Effector memory CD8-positive, alpha-beta T cell (primary cell): ENCODE measurements at regions not wholly inside any gene's neighbourhood (a gene's known extent, or its start where the extent isn't known, plus 50 kb on each side); places are given as distances from the start of the nearest gene placed in this dataset.

Experiments used
- ATAC-seq: fragments of 150-1000 bp; cut with Tn5 transposase; replicated peaks from 2 replicates; pipeline ENCODE4 v1.10.0; 2021; ENCODE audit warnings: mild to moderate bottlenecking, moderate library complexity
- DNase-seq, 3 experiments: peaks; one replicate each; pipeline ENCODE4 v3.0.0; 2021
- H3K27ac Mint-ChIP-seq, 2 donors: one replicate each; pipeline ENCODE4 v1.8.0; 2022; ENCODE audit warnings: mild to moderate bottlenecking in 2 of 2, mixed read lengths in 2 of 2, moderate library complexity in 2 of 2
- H3K27me3 Mint-ChIP-seq, 2 donors: one replicate each; pipeline ENCODE4 v1.8.0; 2022; ENCODE audit warnings: mixed read lengths in 2 of 2
- H3K36me3 Mint-ChIP-seq: one replicate; pipeline ENCODE4 v1.8.0; 2022; ENCODE audit warnings: mild to moderate bottlenecking, moderate library complexity, mixed read lengths; ENCODE audit not compliant: insufficient read depth
- H3K4me1 Mint-ChIP-seq, 2 donors: one replicate each; pipeline ENCODE4 v1.8.0; 2022; ENCODE audit warnings: low read depth in 2 of 2, mixed read lengths in 2 of 2
- H3K4me3 Mint-ChIP-seq, 2 donors: one replicate each; pipeline ENCODE4 v1.8.0; 2022; ENCODE audit warnings: mild to moderate bottlenecking in 2 of 2, mixed read lengths in 2 of 2, moderate library complexity in 2 of 2
- H3K9me3 Mint-ChIP-seq, 2 donors: one replicate each; pipeline ENCODE4 v1.8.0; 2022; ENCODE audit warnings: mixed read lengths in 2 of 2

DNA sequence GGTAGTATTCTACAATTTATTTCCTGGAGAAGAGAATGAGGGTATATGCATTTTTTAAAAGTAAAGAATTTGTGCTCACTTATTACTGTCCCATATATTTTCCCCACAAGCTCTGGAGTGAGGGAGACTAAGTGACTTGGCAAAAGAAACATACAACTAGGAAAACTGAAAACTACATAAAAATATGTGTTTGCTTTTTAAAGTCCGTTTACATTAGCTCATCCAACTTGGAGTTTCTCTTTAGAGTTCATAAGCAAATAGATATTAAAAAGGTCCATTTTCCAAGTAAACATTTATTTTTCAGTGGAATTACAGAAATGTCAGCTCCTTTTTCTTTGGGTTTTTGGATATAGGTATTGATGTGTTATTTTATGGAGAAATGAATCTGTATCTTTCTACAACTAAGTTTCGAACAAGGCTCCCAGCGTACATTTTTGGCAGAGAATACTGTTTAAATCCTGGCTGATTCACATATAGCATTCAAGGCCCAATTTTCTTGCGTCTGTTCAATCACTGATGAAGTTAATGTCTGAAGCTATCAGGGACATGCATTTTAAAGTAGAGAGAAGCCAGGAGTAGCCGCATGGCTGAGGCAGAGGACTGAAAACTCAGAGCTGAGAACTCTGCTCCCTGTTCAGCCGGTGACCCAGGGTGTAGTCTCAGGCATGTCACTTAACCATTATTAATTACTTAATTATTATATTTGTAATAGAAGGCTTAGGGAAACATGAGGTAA is 729.4 kb downstream of the EFNB2 start:
- H3K36me3 Mint-ChIP-seq = no peaks in the 10 kb centered on the region
- no peak overlapping the region for H3K27ac Mint-ChIP-seq
- no peaks in the 10 kb centered on the region for H3K4me1 Mint-ChIP-seq
- DNase-seq (no peak), ATAC-seq (no peak)
- H3K4me3 Mint-ChIP-seq = no peak overlapping the region
- H3K9me3 Mint-ChIP-seq = peaks cover 3 to 8% of the 10 kb centered on the region in 2 donors
- no peaks in the 10 kb centered on the region for H3K27me3 Mint-ChIP-seq

- no peaks in the 10 kb centered on the region for H3K4me1 Mint-ChIP-seq
- ATAC-seq = no peak
- H3K27me3 Mint-ChIP-seq = no peaks in the 10 kb centered on the region
- DNase-seq = no peak
- no peaks in the 10 kb centered on the region for H3K36me3 Mint-ChIP-seq
- no peak overlapping the region for H3K27ac Mint-ChIP-seq
- peaks cover 0 to 8% of the 10 kb centered on the region in 2 donors for H3K9me3 Mint-ChIP-seq
- no peak overlapping the region for H3K4me3 Mint-ChIP-seq
Measured at GRCh38 chr13:105804561-105805190, 730.8 kb downstream of the EFNB2 start.

- Mint-ChIP-seq H3K36me3 (no peaks in the 10 kb centered on the region), H3K4me3 (no peak overlapping the region), H3K27ac (no peak overlapping the region), H3K9me3 (no peaks in the 10 kb centered on the region), H3K27me3 (no peaks in the 10 kb centered on the region), H3K4me1 (no peaks in the 10 kb centered on the region)
- DNase-seq = no peak
- no peak for ATAC-seq
Measured at GRCh38 chr13:105799155-105799554, 736.3 kb downstream of the EFNB2 start.

GRCh38 chr13:105798541-105798940 is 736.9 kb downstream of the EFNB2 start:
- Mint-ChIP-seq H3K27ac (no peak overlapping the region), H3K36me3 (no peaks in the 10 kb centered on the region), H3K4me3 (no peak overlapping the region), H3K4me1 (no peaks in the 10 kb centered on the region), H3K27me3 (no peaks in the 10 kb centered on the region), H3K9me3 (peaks cover 2 to 5% of the 10 kb centered on the region in 2 donors)
- no peak for DNase-seq
- ATAC-seq = no peak

DNA sequence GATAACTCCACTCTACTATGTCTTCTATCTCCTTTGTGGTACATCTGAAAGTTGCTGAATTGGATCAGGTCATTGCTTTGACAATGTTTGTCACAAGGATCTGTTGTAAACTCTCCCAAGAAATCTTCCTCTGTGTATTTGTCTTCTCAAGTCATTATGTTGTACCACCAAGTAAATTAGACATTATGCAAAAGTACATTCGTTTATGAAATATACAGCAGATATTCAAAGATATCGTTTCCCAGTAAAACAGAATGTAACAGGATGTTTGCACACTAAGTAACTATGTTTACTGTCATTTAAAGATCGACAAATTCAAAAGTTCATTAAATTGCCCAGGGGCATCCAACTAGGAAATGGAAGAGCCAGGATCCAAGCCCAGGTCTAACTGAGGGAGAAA is 739.4 kb downstream of the EFNB2 start:
- Mint-ChIP-seq H3K27me3 (no peaks in the 10 kb centered on the region), H3K36me3 (no peaks in the 10 kb centered on the region), H3K4me3 (no peak overlapping the region), H3K27ac (no peak overlapping the region), H3K4me1 (no peaks in the 10 kb centered on the region), H3K9me3 (peaks cover 2 to 10% of the 10 kb centered on the region in 2 donors)
- ATAC-seq (no peak), DNase-seq (no peak)

GRCh38 chr13:105790923-105791322 is 744.5 kb downstream of the EFNB2 start:
- no peak overlapping the region for H3K4me3 Mint-ChIP-seq
- ATAC-seq (no peak), DNase-seq (no peak)
- no peaks in the 10 kb centered on the region for H3K4me1 Mint-ChIP-seq
- H3K27ac Mint-ChIP-seq = no peak overlapping the region
- no peaks in the 10 kb centered on the region for H3K36me3 Mint-ChIP-seq
- H3K27me3 Mint-ChIP-seq = no peaks in the 10 kb centered on the region
- peaks cover 5 to 20% of the 10 kb centered on the region in 2 donors for H3K9me3 Mint-ChIP-seq

DNA sequence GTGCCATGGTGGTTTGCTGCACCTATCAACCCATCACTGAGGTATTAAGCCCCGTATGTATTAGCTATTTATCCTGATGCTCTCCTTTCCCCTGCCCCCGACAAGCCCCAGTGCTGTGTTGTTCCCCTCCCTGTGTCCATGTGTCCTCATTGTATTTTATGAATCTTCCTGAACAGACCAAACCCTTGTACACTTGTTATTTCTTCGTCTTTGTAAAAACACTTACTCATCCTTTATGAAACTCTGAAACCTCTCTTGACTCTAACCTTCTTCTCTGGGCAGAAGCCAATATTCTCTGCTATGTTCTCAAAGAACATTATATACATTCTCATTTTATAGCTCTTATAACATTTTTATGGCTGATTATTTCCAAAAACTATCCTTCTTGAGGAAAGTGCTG is 746.9 kb downstream of the EFNB2 start:
- ATAC-seq = no peak

DNA sequence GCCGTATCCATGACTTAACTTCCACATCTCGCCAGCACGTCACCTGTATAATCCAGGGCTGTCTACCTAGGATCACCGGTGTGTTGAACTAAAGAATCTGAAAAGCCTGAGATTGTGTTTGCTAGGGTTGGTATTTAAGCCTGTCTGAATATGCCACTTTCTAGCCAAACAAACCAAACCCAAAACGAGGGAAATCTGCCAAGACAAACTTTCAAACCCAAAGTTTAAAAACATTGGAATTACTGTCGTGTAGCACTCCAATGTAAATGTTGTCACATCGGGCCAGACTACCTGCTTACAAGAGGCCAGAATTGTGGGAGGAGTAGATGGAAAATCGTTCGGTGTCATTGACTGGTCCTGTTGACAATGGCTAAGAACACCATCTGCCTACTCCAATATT is 747.8 kb downstream of the EFNB2 start:
- Mint-ChIP-seq H3K4me3 (no peak overlapping the region), H3K4me1 (no peaks in the 10 kb centered on the region), H3K27me3 (no peaks in the 10 kb centered on the region), H3K9me3 (peaks cover 2 to 10% of the 10 kb centered on the region in 2 donors), H3K36me3 (no peaks in the 10 kb centered on the region), H3K27ac (no peak overlapping the region)
- no peak for ATAC-seq
- DNase-seq = no peak

More for the DNA sequence above, 746.9 kb downstream of the EFNB2 start:
- Mint-ChIP-seq H3K27me3 (no peaks in the 10 kb centered on the region), H3K4me1 (no peaks in the 10 kb centered on the region), H3K27ac (no peak overlapping the region), H3K9me3 (peaks cover 2 to 15% of the 10 kb centered on the region in 2 donors), H3K36me3 (no peaks in the 10 kb centered on the region), H3K4me3 (no peak overlapping the region)
- no peak for DNase-seq

GRCh38 chr13:105785436-105785835 is 750.0 kb downstream of the EFNB2 start:
- DNase-seq (no peak), ATAC-seq (no peak)
- H3K27me3 Mint-ChIP-seq = no peaks in the 10 kb centered on the region
- peaks cover 5 to 18% of the 10 kb centered on the region in 2 donors for H3K9me3 Mint-ChIP-seq
- no peak overlapping the region for H3K4me3 Mint-ChIP-seq
- H3K36me3 Mint-ChIP-seq = no peaks in the 10 kb centered on the region
- no peaks in the 10 kb centered on the region for H3K4me1 Mint-ChIP-seq
- H3K27ac Mint-ChIP-seq = no peak overlapping the region

DNA sequence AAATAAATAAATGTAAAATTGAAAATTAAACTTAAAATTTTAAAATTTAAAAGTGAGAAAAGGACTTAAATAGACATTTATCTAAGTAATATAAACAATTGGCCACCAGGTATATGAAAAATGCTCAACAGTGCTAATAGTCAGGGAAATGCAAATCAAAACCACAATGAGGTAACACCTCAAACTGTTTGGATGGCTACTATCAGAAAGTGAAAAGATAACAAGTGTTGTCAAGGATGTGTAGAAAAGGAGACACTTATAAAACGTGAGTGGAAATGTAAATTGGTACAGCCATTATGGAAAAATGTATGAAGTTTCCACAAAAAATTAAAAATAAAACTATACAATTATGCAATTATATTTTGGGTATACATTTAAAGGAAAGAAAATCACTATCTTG is 752.2 kb downstream of the EFNB2 start:
- no peak for DNase-seq
- Mint-ChIP-seq H3K27ac (no peak overlapping the region), H3K36me3 (no peaks in the 10 kb centered on the region), H3K4me1 (no peaks in the 10 kb centered on the region), H3K27me3 (no peaks in the 10 kb centered on the region), H3K9me3 (peaks cover 3 to 12% of the 10 kb centered on the region in 2 donors), H3K4me3 (no peak overlapping the region)
- no peak for ATAC-seq

DNA sequence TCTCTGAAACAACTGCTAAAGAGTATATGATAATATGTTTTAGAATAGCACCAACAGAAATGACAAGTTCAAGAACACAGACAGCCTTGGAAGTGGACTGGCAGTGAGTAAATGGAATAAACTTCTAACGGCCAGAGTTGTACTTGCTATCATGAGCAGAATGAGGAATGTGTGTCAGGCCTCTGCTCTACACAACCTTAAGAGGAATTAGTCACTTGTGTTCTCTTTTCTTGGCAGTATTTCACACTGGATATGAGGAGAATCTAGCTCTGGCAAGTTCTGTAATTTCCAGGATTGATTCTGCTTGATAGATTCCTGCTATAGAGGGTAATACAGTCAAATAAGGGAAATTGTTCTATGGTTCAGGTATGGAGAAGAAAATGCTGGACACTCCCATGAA is 757.3 kb downstream of the EFNB2 start:
- no peak for ATAC-seq

GRCh38 chr13:105774739-105775460 is 760.6 kb downstream of the EFNB2 start:
- H3K27ac Mint-ChIP-seq = no peak overlapping the region
- H3K36me3 Mint-ChIP-seq = no peaks in the 10 kb centered on the region
- peaks cover 0 to 3% of the 10 kb centered on the region in 2 donors for H3K9me3 Mint-ChIP-seq
- no peak overlapping the region for H3K4me3 Mint-ChIP-seq
- no peaks in the 10 kb centered on the region for H3K27me3 Mint-ChIP-seq
- ATAC-seq (no peak), DNase-seq (no peak)
- H3K4me1 Mint-ChIP-seq = no peaks in the 10 kb centered on the region

More for the DNA sequence above, 757.3 kb downstream of the EFNB2 start:
- Mint-ChIP-seq H3K4me3 (no peak overlapping the region), H3K27me3 (no peaks in the 10 kb centered on the region), H3K9me3 (peaks cover 5 to 8% of the 10 kb centered on the region in 2 donors), H3K27ac (no peak overlapping the region), H3K36me3 (no peaks in the 10 kb centered on the region), H3K4me1 (no peaks in the 10 kb centered on the region)
- DNase-seq = no peak

GRCh38 chr13:105773863-105774538 is 761.5 kb downstream of the EFNB2 start:
- no peak for DNase-seq
- H3K9me3 Mint-ChIP-seq = peaks cover 0 to 3% of the 10 kb centered on the region in 2 donors

More at GRCh38 chr13:105773863-105774538, 761.5 kb downstream of the EFNB2 start:
- Mint-ChIP-seq H3K27ac (no peak overlapping the region), H3K27me3 (no peaks in the 10 kb centered on the region), H3K4me3 (no peak overlapping the region), H3K4me1 (no peaks in the 10 kb centered on the region), H3K36me3 (no peaks in the 10 kb centered on the region)
- no peak for ATAC-seq
